Suprapubic skin (tissue), 4 donors: ENCODE measurements at regions not wholly inside any gene's neighbourhood (a gene's known extent, or its start where the extent isn't known, plus 50 kb on each side); places are given as distances from the start of the nearest gene placed in this dataset.

Experiments
- CTCF ChIP-seq, 2 donors: fragments of 200-600 bp in 1 of 2; fragments of 450-650 bp in 1 of 2; sonication (generic) in 1 of 2; IDR thresholded peaks; one replicate each; pipeline ENCODE4 v1.5.1; 2016 to 2019; ENCODE audit warnings: antibody characterized with exemption in 2 of 2, mild to moderate bottlenecking in 1 of 2, moderate library complexity in 1 of 2
- EP300 ChIP-seq: sonication (generic); formaldehyde crosslinking; IDR thresholded peaks from one replicate; pipeline ENCODE4 v1.6.1; 2017; ENCODE audit warnings: antibody characterized with exemption
- POLR2A ChIP-seq, 2 donors: fragments of 450-650 bp; IDR thresholded peaks; one replicate each; pipeline ENCODE4 v1.6.1; 2017; ENCODE audit warnings: antibody characterized with exemption in 2 of 2, mild to moderate bottlenecking in 2 of 2, moderate library complexity in 2 of 2
- POLR2AphosphoS5 ChIP-seq, 3 donors: sonication (generic); formaldehyde crosslinking; IDR thresholded peaks; one replicate each; pipeline ENCODE4 v1.6.1; 2017; ENCODE audit warnings: antibody characterized with exemption in 3 of 3

DNA sequence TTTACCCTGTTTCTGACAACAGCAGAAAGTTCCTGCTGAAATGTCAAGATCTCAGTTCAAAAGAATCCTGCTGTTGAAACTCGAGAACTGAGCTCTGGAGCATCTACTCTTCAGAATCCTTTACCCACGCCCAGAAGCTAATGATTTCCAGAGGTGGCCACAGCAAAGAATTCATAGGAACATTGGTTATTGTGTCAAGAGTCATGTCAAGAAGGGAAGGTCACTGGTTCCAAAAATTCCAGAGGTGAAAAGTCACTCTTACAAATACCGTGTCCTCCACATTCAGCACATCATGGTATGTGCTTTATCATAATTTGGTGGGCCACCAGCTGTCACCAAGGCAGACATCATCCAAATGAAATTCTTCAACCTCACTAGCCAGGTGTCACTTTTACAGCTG, 394.4 kb upstream of the NPVF start:
- TF ChIP-seq POLR2A (IDR thresholded peaks at IDR 0.05) (no peak), EP300 (no peak), POLR2AphosphoS5 (IDR thresholded peaks at IDR 0.05) (no peak), CTCF (IDR thresholded peaks at IDR 0.05) (no peak)
